Heart left ventricle (tissue), 16 donors: ENCODE measurements at regions not wholly inside any gene's neighbourhood (a gene's known extent, or its start where the extent isn't known, plus 50 kb on each side); places are given as distances from the start of the nearest gene placed in this dataset.

Source experiments
- ATAC-seq, 4 donors: fragments of 200-7000 bp; cut with Tn5 transposase; one replicate each; pipeline ENCODE4 v1.9.1; 2020 to 2022; ENCODE audit warnings: moderate library complexity in 4 of 4, mild to moderate bottlenecking in 3 of 4, moderate number of reproducible peaks in 1 of 4
- DNase-seq, 5 donors: peaks; one replicate each; pipeline ENCODE4 v3.0.0-alpha.2; 2020
- H3K27ac ChIP-seq, 12 donors: fragments of 200-600 bp; sonication (generic) in 4 of 12; one replicate each; pipeline versions ENCODE4 v1.5.0 to v1.8.0; 2016 to 2022; ENCODE audit warnings: mild to moderate bottlenecking in 2 of 12
- H3K27me3 ChIP-seq, 9 donors: fragments of 200-600 bp; sonication (generic) in 2 of 9; one replicate each; pipeline versions ENCODE4 v1.5.1 to v1.8.0; 2016 to 2022; ENCODE audit warnings: mild to moderate bottlenecking in 3 of 9
- H3K36me3 ChIP-seq, 9 donors: fragments of 200-600 bp; sonication (generic) in 2 of 9; one replicate each; pipeline versions ENCODE4 v1.5.0 to v1.8.0; 2018 to 2022; ENCODE audit warnings: mild to moderate bottlenecking in 2 of 9
- H3K4me1 ChIP-seq, 12 donors: fragments of 200-600 bp; sonication (generic) in 4 of 12; one replicate each; pipeline versions ENCODE4 v1.5.0 to v1.8.0; 2016 to 2022; ENCODE audit warnings: mild to moderate bottlenecking in 3 of 12
- H3K4me3 ChIP-seq, 12 donors: fragments of 200-600 bp; sonication (generic) in 4 of 12; one replicate each; pipeline versions ENCODE4 v1.5.0 to v1.8.0; 2017 to 2022; ENCODE audit warnings: mild to moderate bottlenecking in 9 of 12, moderate library complexity in 4 of 12
- H3K9me3 ChIP-seq, 12 donors: fragments of 200-600 bp; sonication (generic) in 4 of 12; one replicate each; pipeline versions ENCODE4 v1.5.0 to v1.8.0; 2016 to 2022; ENCODE audit warnings: mild to moderate bottlenecking in 1 of 12
- CTCF ChIP-seq, 12 donors: fragments of 200-600 bp; sonication (generic) in 4 of 12; IDR thresholded peaks; one replicate each; pipeline versions ENCODE4 v1.5.0 to v1.8.0; 2018 to 2022; ENCODE audit warnings: antibody characterized with exemption in 12 of 12, mild to moderate bottlenecking in 5 of 12
- POLR2A ChIP-seq, 2 donors: fragments of 450-650 bp; IDR thresholded peaks; one replicate each; pipeline ENCODE4 v1.6.1; 2017; ENCODE audit warnings: antibody characterized with exemption in 2 of 2, mild to moderate bottlenecking in 2 of 2, moderate library complexity in 2 of 2
- WGBS, 4 donors: extraction: QIAGEN DNeasy Blood & Tissue Kit in 2 of 4; methylation state at CpG; one replicate each; pipeline versions ENCODE4 v1.1.5 to v1.1.7; 2013 to 2018; 5-methylcytosine and 5-hydroxymethylcytosine counted together
- intact Hi-C, 10 donors: fragments of 100-400 bp; cut with DNase I; formaldehyde crosslinking; loops; one replicate each; pipeline versions ENCODE4 v1.11.1 to v1.14.2; 2022
- donor health status: ischemic (EF 13 %, LVEDD 7.1; RV severe dilation, severe dysfunction).
- donor health status: healthy with polysubstance abuse.
- donor health status: DM: no; HTN: yes; CAD: no.
- donor health status: DM: no; HTN: no; CAD: no.
- donor health status: ischemic (EF 25% LVEDD 6.9; RV normal size, moderate dysfunction).
- donor health status: ischemic (EF 25% LVEDD 5.7; RV mildly dilated, moderate dysfunction).
- donor health status: healthy.
- donor health status: DM: yes; HTN: yes; CAD: no.
- donor health status: ischemic (EF 35%, LVEDD 5.7; RV mildly dilated, moderate dysfunction).
- donor health status: nonischemic (EF 11% LVEDD 7.7; RV severe dilation, severe dysfunction).
- donor health status: DM: yes; HTN: yes; CAD: no.
- donor health status: PGD.
- donor health status: ischemic (EF 29% LVEDD 5.4; RV normal size, mild dysfunction).
- donor health status: nonischemic (EF 23%, LVEDD 6.1; RV moderate dilation, normal function).

GRCh38 chr10:121089434-121089833, 238.3 kb downstream of the WDR11 start:
- Histone ChIP-seq H3K9me3 (peaks cover 0 to 6% (median 0%) of the 10 kb centered on the region in 12 donors), H3K4me1 (no peaks in the 10 kb centered on the region), H3K4me3 (no peak overlapping the region), H3K36me3 (no peaks in the 10 kb centered on the region), H3K27ac (no peak overlapping the region), H3K27me3 (peaks cover 0 to 20% (median 0%) of the 10 kb centered on the region in 9 donors)
- ATAC-seq (no peak), DNase-seq (no peak)
- intact Hi-C loops = no loop called here
- WGBS, 4 donors = 64 to 82% (median 71%) methylated on average over 3 of the region's 3 CpGs
- TF ChIP-seq CTCF (IDR thresholded peaks at IDR 0.05) (no peak), POLR2A (IDR thresholded peaks at IDR 0.05) (no peak)

GRCh38 chr10:121091961-121092719, 241.0 kb downstream of the WDR11 start:
- no peak overlapping the region for H3K4me3 ChIP-seq
- H3K27ac ChIP-seq = no peak overlapping the region
- ATAC-seq (no peak), DNase-seq (no peak)
- no peak for TF ChIP-seq CTCF (IDR thresholded peaks at IDR 0.05)
- TF ChIP-seq POLR2A (IDR thresholded peaks at IDR 0.05) = no peak
- 77 to 81% (median 78%) methylated on average over 5 of the region's 5 CpGs for WGBS, 4 donors
- H3K9me3 ChIP-seq = peaks cover 0 to 9% (median 0%) of the 10 kb centered on the region in 12 donors
- no peaks in the 10 kb centered on the region for H3K27me3 ChIP-seq
- intact Hi-C loops = no loop called here
- H3K36me3 ChIP-seq = no peaks in the 10 kb centered on the region
- no peaks in the 10 kb centered on the region for H3K4me1 ChIP-seq

- no peak overlapping the region for H3K27ac ChIP-seq
- intact Hi-C loops = no loop called here
- no peaks in the 10 kb centered on the region for H3K4me1 ChIP-seq
- H3K9me3 ChIP-seq = peaks cover 0 to 9% (median 0%) of the 10 kb centered on the region in 12 donors
- H3K4me3 ChIP-seq = no peak overlapping the region
- DNase-seq = no peak
- H3K27me3 ChIP-seq = no peaks in the 10 kb centered on the region
- ATAC-seq = no peak
- TF ChIP-seq CTCF (IDR thresholded peaks at IDR 0.05) (no peak), POLR2A (IDR thresholded peaks at IDR 0.05) (no peak)
- 72 to 80% (median 75%) methylated on average over 1 of the region's 1 CpG for WGBS, 4 donors
- no peaks in the 10 kb centered on the region for H3K36me3 ChIP-seq
These were observed 241.5 kb downstream of the WDR11 start for GRCh38 chr10:121092720-121093095.

GRCh38 chr10:121096617-121097431, 245.7 kb downstream of the WDR11 start:
- H3K27ac ChIP-seq = peak overlapping the region in 2 of 12 donors; percentile 34 to 41
- H3K9me3 ChIP-seq = peaks cover 0 to 4% (median 0%) of the 10 kb centered on the region in 12 donors
- WGBS, 4 donors = 52 to 59% (median 54%) methylated on average over 5 to 8 of the region's 8 CpGs
- no peaks in the 10 kb centered on the region for H3K4me1 ChIP-seq
- ATAC-seq = peak; percentile 69 to 97 (median 92)
- DNase-seq = peak; percentile 43 to 89 (median 81)
- no peak for TF ChIP-seq POLR2A (IDR thresholded peaks at IDR 0.05)
- TF ChIP-seq CTCF (IDR thresholded peaks at IDR 0.05) = no peak
- intact Hi-C loops = no loop called here
- no peak overlapping the region for H3K4me3 ChIP-seq
- no peaks in the 10 kb centered on the region for H3K36me3 ChIP-seq
- H3K27me3 ChIP-seq = peaks cover 0 to 4% (median 0%) of the 10 kb centered on the region in 9 donors
